Ascending aorta (tissue), 2 donors: ENCODE measurements at regions not wholly inside any gene's neighbourhood (a gene's known extent, or its start where the extent isn't known, plus 50 kb on each side); places are given as distances from the start of the nearest gene placed in this dataset.

ENCODE experiments used
- DNase-seq, 2 donors: peaks; one replicate each; pipeline ENCODE4 v3.0.0-alpha.2; 2019; ENCODE audit warnings: low spot score in 2 of 2
- H3K27ac ChIP-seq, 2 donors: fragments of 200-600 bp; sonication (generic); one replicate each; pipeline ENCODE4 v1.5.1; 2016 to 2017; ENCODE audit warnings: mild to moderate bottlenecking in 1 of 2
- H3K27me3 ChIP-seq: fragments of 200-600 bp; sonication (generic); one replicate; pipeline ENCODE4 v1.5.1; 2017
- H3K36me3 ChIP-seq, 2 donors: fragments of 200-600 bp; sonication (generic); one replicate each; pipeline ENCODE4 v1.5.1; 2016
- H3K4me1 ChIP-seq, 2 donors: fragments of 200-600 bp; sonication (generic); one replicate each; pipeline ENCODE4 v1.5.1; 2016 to 2017; ENCODE audit warnings: mild to moderate bottlenecking in 1 of 2
- H3K4me3 ChIP-seq, 2 donors: fragments of 200-600 bp; sonication (generic); one replicate each; pipeline ENCODE4 v1.5.1; 2016 to 2017; ENCODE audit warnings: mild to moderate bottlenecking in 1 of 2
- H3K9me3 ChIP-seq, 2 donors: fragments of 200-600 bp; sonication (generic); one replicate each; pipeline ENCODE4 v1.5.1; 2016
- CTCF ChIP-seq, 3 experiments: fragments of 200-600 bp in 2 of 3; fragments of 450-650 bp in 1 of 3; sonication (generic) in 2 of 3; IDR thresholded peaks; one replicate each; pipeline ENCODE4 v1.5.1; 2016 to 2019; ENCODE audit warnings: antibody characterized with exemption in 3 of 3, mild to moderate bottlenecking in 1 of 3, moderate library complexity in 1 of 3
- intact Hi-C: fragments of 100-400 bp; cut with DNase I; formaldehyde crosslinking; loops from one replicate; pipeline ENCODE4 v1.15.1; 2023

GRCh38 chr2:16023506-16024360, 83.4 kb downstream of the MYCN start:
- no peak overlapping the region for H3K27ac ChIP-seq
- DNase-seq = no peak
- intact Hi-C loops = no loop called here

DNA sequence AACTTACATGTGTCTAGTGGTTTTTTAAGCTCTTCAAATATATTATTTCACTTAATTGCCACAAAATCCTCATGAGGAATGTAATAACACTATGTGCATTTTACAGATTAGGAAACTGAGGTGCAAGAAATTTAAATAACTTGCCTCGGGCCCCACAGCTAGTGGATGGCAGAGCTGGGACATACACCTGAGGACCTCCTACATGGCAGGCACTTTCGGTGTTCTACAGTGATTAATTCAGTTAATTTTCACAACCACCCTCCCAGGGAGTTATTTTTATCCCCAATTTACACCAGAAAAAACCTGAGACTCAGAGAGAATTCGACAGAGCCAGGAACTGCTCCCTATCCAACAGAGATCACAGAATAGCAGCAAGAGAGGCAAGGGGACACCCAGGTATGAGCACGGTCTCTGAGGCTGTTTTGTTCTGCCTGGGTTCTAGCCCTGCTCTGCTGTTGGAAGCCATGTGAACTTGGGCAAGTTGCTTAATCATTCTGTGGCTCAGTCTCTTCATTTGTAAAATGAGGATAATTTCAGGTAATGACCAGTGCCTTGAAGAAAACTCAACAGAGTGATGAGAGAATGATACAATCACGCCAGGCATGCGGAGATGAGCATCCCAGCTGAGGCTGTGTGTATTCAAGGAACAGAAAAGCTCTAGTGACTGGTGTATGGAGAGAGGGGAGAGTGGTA, 82.3 kb downstream of the MYCN start:
- intact Hi-C loops = no loop called here

More at GRCh38 chr2:16023506-16024360, 83.4 kb downstream of the MYCN start:
- Histone ChIP-seq H3K36me3 (no peaks in the 10 kb centered on the region), H3K4me3 (no peak overlapping the region), H3K27me3 (no peaks in the 10 kb centered on the region), H3K4me1 (no peaks in the 10 kb centered on the region), H3K9me3 (no peaks in the 10 kb centered on the region)
- TF ChIP-seq CTCF (IDR thresholded peaks at IDR 0.05) = no peak

GRCh38 chr2:16021611-16022363, 81.4 kb downstream of the MYCN start:
- intact Hi-C loops = no loop called here
- Histone ChIP-seq H3K4me1 (no peaks in the 10 kb centered on the region), H3K4me3 (no peak overlapping the region), H3K36me3 (no peaks in the 10 kb centered on the region), H3K9me3 (no peaks in the 10 kb centered on the region), H3K27me3 (no peaks in the 10 kb centered on the region), H3K27ac (no peak overlapping the region)
- DNase-seq = no peak
- TF ChIP-seq CTCF (IDR thresholded peaks at IDR 0.05) = no peak

More for the DNA sequence above, 82.3 kb downstream of the MYCN start:
- Histone ChIP-seq H3K36me3 (no peaks in the 10 kb centered on the region), H3K4me1 (no peaks in the 10 kb centered on the region), H3K9me3 (no peaks in the 10 kb centered on the region), H3K27me3 (no peaks in the 10 kb centered on the region), H3K4me3 (no peak overlapping the region), H3K27ac (no peak overlapping the region)
- TF ChIP-seq CTCF (IDR thresholded peaks at IDR 0.05) = no peak
- no peak for DNase-seq

- H3K4me1 ChIP-seq = no peaks in the 10 kb centered on the region
- intact Hi-C loops = no loop called here
- no peak overlapping the region for H3K4me3 ChIP-seq
- DNase-seq = no peak
- H3K9me3 ChIP-seq = no peaks in the 10 kb centered on the region
- no peak overlapping the region for H3K27ac ChIP-seq
- TF ChIP-seq CTCF (IDR thresholded peaks at IDR 0.05) = no peak
- no peaks in the 10 kb centered on the region for H3K27me3 ChIP-seq
- H3K36me3 ChIP-seq = no peaks in the 10 kb centered on the region
These were observed 80.1 kb downstream of the MYCN start for GRCh38 chr2:16020389-16021008.

GRCh38 chr2:16019617-16020351, 79.4 kb downstream of the MYCN start:
- Histone ChIP-seq H3K27ac (no peak overlapping the region), H3K4me3 (no peak overlapping the region), H3K9me3 (no peaks in the 10 kb centered on the region), H3K36me3 (no peaks in the 10 kb centered on the region), H3K27me3 (no peaks in the 10 kb centered on the region), H3K4me1 (no peaks in the 10 kb centered on the region)
- intact Hi-C loops = no loop called here
- no peak for DNase-seq
- no peak for TF ChIP-seq CTCF (IDR thresholded peaks at IDR 0.05)
